ENCODE measurements at regions not wholly inside any gene's neighbourhood (a gene's known extent, or its start where the extent isn't known, plus 50 kb on each side); places are given as distances from the start of the nearest gene placed in this dataset.

DNA sequence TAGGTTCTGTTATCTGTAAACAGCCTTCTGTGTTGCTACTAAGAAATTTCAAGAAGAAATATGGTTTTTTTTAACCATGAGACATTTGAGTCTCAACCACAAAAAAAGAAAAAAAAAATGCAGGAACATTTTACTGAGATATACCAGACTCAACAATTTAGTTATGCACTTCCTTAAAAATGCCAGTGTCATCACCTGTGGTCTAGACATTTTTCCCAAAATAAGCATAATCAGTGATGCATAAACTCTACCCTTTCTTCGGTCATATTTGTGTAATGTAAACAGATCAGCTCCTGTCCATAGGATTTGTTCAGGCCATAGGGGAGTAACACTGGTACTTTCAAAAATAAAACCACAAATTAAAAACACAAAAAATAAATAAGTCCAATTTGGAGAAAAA lies 122.6 kb upstream of the TNFSF4 start (continued):
- TF ChIP-seq, protein P1, sequence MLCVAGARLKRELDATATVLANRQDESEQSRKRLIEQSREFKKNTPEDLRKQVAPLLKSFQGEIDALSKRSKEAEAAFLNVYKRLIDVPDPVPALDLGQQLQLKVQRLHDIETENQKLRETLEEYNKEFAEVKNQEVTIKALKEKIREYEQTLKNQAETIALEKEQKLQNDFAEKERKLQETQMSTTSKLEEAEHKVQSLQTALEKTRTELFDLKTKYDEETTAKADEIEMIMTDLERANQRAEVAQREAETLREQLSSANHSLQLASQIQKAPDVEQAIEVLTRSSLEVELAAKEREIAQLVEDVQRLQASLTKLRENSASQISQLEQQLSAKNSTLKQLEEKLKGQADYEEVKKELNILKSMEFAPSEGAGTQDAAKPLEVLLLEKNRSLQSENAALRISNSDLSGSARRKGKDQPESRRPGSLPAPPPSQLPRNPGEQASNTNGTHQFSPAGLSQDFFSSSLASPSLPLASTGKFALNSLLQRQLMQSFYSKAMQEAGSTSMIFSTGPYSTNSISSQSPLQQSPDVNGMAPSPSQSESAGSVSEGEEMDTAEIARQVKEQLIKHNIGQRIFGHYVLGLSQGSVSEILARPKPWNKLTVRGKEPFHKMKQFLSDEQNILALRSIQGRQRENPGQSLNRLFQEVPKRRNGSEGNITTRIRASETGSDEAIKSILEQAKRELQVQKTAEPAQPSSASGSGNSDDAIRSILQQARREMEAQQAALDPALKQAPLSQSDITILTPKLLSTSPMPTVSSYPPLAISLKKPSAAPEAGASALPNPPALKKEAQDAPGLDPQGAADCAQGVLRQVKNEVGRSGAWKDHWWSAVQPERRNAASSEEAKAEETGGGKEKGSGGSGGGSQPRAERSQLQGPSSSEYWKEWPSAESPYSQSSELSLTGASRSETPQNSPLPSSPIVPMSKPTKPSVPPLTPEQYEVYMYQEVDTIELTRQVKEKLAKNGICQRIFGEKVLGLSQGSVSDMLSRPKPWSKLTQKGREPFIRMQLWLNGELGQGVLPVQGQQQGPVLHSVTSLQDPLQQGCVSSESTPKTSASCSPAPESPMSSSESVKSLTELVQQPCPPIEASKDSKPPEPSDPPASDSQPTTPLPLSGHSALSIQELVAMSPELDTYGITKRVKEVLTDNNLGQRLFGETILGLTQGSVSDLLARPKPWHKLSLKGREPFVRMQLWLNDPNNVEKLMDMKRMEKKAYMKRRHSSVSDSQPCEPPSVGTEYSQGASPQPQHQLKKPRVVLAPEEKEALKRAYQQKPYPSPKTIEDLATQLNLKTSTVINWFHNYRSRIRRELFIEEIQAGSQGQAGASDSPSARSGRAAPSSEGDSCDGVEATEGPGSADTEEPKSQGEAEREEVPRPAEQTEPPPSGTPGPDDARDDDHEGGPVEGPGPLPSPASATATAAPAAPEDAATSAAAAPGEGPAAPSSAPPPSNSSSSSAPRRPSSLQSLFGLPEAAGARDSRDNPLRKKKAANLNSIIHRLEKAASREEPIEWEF (CRISPR knock-in tag; IDR thresholded peaks at IDR 0.05), result 0 out of 2 replicates have a peak, but pooled peaks have one; percentile 28
- no peak for TF ChIP-seq SETDB1 (IDR thresholded peaks at IDR 0.05; ENCODE audit: low read length)
- no peak for TF ChIP-seq DNMT1 (IDR thresholded peaks at IDR 0.05)
- no peak for TF ChIP-seq SNRNP70 (optimal IDR thresholded peaks at IDR 0.05; ENCODE audit: low read depth, low read length)
- no peak for TF ChIP-seq ZNF408 (CRISPR knock-in tag; IDR thresholded peaks at IDR 0.05; ENCODE audit: low read depth)
- peak; percentile 87 for TF ChIP-seq SPI1 (IDR thresholded peaks at IDR 0.05; ENCODE audit: borderline replicate concordance, low read depth, low read length)
- peak; percentile 93 for TF ChIP-seq SMAD4 (CRISPR knock-in tag; conservative IDR thresholded peaks at IDR 0.05)
- no peak for TF ChIP-seq ZKSCAN3 (CRISPR knock-in tag; IDR thresholded peaks at IDR 0.05)
- TF ChIP-seq, protein P2, sequence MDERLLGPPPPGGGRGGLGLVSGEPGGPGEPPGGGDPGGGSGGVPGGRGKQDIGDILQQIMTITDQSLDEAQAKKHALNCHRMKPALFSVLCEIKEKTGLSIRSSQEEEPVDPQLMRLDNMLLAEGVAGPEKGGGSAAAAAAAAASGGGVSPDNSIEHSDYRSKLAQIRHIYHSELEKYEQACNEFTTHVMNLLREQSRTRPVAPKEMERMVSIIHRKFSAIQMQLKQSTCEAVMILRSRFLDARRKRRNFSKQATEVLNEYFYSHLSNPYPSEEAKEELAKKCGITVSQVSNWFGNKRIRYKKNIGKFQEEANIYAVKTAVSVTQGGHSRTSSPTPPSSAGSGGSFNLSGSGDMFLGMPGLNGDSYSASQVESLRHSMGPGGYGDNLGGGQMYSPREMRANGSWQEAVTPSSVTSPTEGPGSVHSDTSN (CRISPR knock-in tag; IDR thresholded peaks at IDR 0.05; ENCODE audit: low read depth), result no peak
- TF ChIP-seq, protein P2 (tag; conservative IDR thresholded peaks at IDR 0.05; ENCODE audit: low read depth), result no peak
- no peak for TF ChIP-seq PYGO2 (tag; IDR thresholded peaks at IDR 0.05)
- TF ChIP-seq HNRNPLL (IDR thresholded peaks at IDR 0.05; ENCODE audit: low read depth, low read length, poor library complexity, severe bottlenecking), result no peak
- no peak for TF ChIP-seq DIDO1 (tag; IDR thresholded peaks at IDR 0.05; ENCODE audit: low read depth)
- no peak for TF ChIP-seq SP2 (IDR thresholded peaks at IDR 0.05; ENCODE audit: extremely low read depth, low read depth, low read length, poor library complexity, severe bottlenecking)
- no peak for TF ChIP-seq ZFP30 (CRISPR knock-in tag; IDR thresholded peaks at IDR 0.05; ENCODE audit: borderline replicate concordance)
- TF ChIP-seq MAFG (tag; conservative IDR thresholded peaks at IDR 0.05), result peak; percentile 7; the same call in 1 of the 2 replicates
- no peak for TF ChIP-seq NFIC (IDR thresholded peaks at IDR 0.05)
- TF ChIP-seq RAD21 (CRISPR knock-in tag; conservative IDR thresholded peaks at IDR 0.05 in 1 of 2, IDR thresholded peaks at IDR 0.05 in 1 of 2), result peak in 1 of 2 experiments; percentile 15; a peak in 1 of 4 replicates
- no peak for TF ChIP-seq GTF2E2 (tag; IDR thresholded peaks at IDR 0.05)
- TF ChIP-seq HSF4 (CRISPR knock-in tag; IDR thresholded peaks at IDR 0.05; ENCODE audit: borderline replicate concordance), result no peak
- peak; percentile 44; the same call in 1 of the 2 replicates for TF ChIP-seq CTBP1 (IDR thresholded peaks at IDR 0.05; ENCODE audit: borderline replicate concordance)
- 0 out of 2 replicates have a peak, but pooled peaks have one; percentile 39 for TF ChIP-seq DMBX1 (CRISPR knock-in tag; IDR thresholded peaks at IDR 0.05; ENCODE audit: borderline replicate concordance)
- TF ChIP-seq FOXA3 (CRISPR knock-in tag; conservative IDR thresholded peaks at IDR 0.05 in 1 of 2, IDR thresholded peaks at IDR 0.05 in 1 of 2), result peak in 1 of 2 experiments; percentile 59; a peak in 2 of 4 replicates
